ENCODE measurements at regions not wholly inside any gene's neighbourhood (a gene's known extent, or its start where the extent isn't known, plus 50 kb on each side); places are given as distances from the start of the nearest gene placed in this dataset.

- no peak for DNase-seq (ENCODE audit: extremely low read depth in 1 of 2, low read depth in 1 of 2)
Observed at GRCh38 chr16:86681031-86681756, 102.8 kb downstream of the FOXL1 start.

- no peak for DNase-seq (ENCODE audit: extremely low read depth in 1 of 2, low read depth in 1 of 2)
Observed at GRCh38 chr16:86681757-86682106, 103.4 kb downstream of the FOXL1 start.

- DNase-seq (ENCODE audit: extremely low read depth in 1 of 2, low read depth in 1 of 2): no peak
Observed at GRCh38 chr16:86682219-86682904, 104.0 kb downstream of the FOXL1 start.

GRCh38 chr16:86683441-86684194 is 105.3 kb downstream of the FOXL1 start:
- DNase-seq (ENCODE audit: extremely low read depth in 1 of 2, low read depth in 1 of 2): no peak

- no peak for DNase-seq (ENCODE audit: extremely low read depth in 1 of 2, low read depth in 1 of 2)
Observed at GRCh38 chr16:86685076-86685475, 106.7 kb downstream of the FOXL1 start.

- no peak for DNase-seq (ENCODE audit: extremely low read depth in 1 of 2, low read depth in 1 of 2)
Observed at GRCh38 chr16:86690970-86691369, 112.6 kb downstream of the FOXL1 start.

GRCh38 chr16:86692426-86692825 is 114.1 kb downstream of the FOXL1 start:
- no peak for DNase-seq (ENCODE audit: extremely low read depth in 1 of 2, low read depth in 1 of 2)

- no peak for DNase-seq (ENCODE audit: extremely low read depth in 1 of 2, low read depth in 1 of 2)
Observed at GRCh38 chr16:86693033-86693432, 114.7 kb downstream of the FOXL1 start.

GRCh38 chr16:86697715-86698114 is 119.4 kb downstream of the FOXL1 start:
- DNase-seq (ENCODE audit: extremely low read depth in 1 of 2, low read depth in 1 of 2): no peak

- no peak for DNase-seq (ENCODE audit: extremely low read depth in 1 of 2, low read depth in 1 of 2)
Observed at GRCh38 chr16:86700046-86700945, 121.9 kb downstream of the FOXL1 start.

- no peak for DNase-seq (ENCODE audit: extremely low read depth in 1 of 2, low read depth in 1 of 2)
Observed at GRCh38 chr16:86701286-86701975, 123.1 kb downstream of the FOXL1 start.

GRCh38 chr16:86702824-86703588 is 124.7 kb downstream of the FOXL1 start:
- DNase-seq (ENCODE audit: extremely low read depth in 1 of 2, low read depth in 1 of 2): no peak

- DNase-seq (ENCODE audit: extremely low read depth in 1 of 2, low read depth in 1 of 2): no peak
Observed at GRCh38 chr16:86704516-86704915, 126.2 kb downstream of the FOXL1 start.

GRCh38 chr16:86706726-86707125 is 128.4 kb downstream of the FOXL1 start:
- no peak for DNase-seq (ENCODE audit: extremely low read depth in 1 of 2, low read depth in 1 of 2)

- no peak for DNase-seq (ENCODE audit: extremely low read depth in 1 of 2, low read depth in 1 of 2)
Observed at GRCh38 chr16:86707171-86707570, 128.8 kb downstream of the FOXL1 start.

- no peak for DNase-seq (ENCODE audit: extremely low read depth in 1 of 2, low read depth in 1 of 2)
Observed at GRCh38 chr16:86707581-86707980, 129.2 kb downstream of the FOXL1 start.

- DNase-seq (ENCODE audit: extremely low read depth in 1 of 2, low read depth in 1 of 2): no peak
Observed at GRCh38 chr16:86708431-86708830, 130.1 kb downstream of the FOXL1 start.

- DNase-seq (ENCODE audit: extremely low read depth in 1 of 2, low read depth in 1 of 2): no peak
Observed at GRCh38 chr16:86709103-86709502, 130.8 kb downstream of the FOXL1 start.

- no peak for DNase-seq (ENCODE audit: extremely low read depth in 1 of 2, low read depth in 1 of 2)
Observed at GRCh38 chr16:86709902-86710601, 131.7 kb downstream of the FOXL1 start.

Measured in activated CD8-positive, alpha-beta memory T cell treated with anti-CD3 and anti-CD28 coated beads for 1 hour (primary cell).